ENCODE measurements at regions not wholly inside any gene's neighbourhood (a gene's known extent, or its start where the extent isn't known, plus 50 kb on each side); places are given as distances from the start of the nearest gene placed in this dataset.

DNA sequence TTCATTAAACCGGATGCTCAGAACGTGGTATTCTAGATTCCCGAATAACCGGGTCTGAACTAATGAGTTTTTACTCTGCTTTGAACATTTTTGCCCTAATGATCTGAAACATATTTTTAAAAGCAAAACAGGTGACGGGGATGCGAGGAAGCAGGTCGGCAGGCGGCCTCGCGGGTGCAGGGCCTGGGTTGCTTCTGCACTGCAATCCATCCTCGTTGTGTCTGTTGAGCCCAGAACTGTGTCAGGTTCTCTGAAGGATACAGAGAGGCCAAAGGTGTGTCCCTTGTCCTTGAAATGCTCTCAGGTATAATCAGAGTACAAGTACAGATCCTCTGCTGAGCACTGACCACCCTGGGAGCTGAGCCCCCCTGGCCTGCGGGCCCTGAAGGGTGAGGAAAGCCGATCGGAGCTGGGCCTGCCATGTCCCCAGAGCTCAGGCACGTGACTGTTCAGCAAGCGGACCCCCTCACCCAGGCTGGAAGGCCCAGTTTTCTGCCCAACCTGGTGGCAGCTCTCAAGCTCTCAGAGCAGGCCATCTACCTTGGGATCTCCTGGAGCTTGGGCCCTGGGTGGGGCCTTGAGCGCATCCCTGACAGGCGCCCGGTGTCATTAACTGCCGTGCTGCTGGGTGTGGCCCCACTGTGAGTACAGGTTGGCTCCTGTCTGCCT lies 151.8 kb downstream of the OLFM1 start:
- no peak for DNase-seq

- no peak for DNase-seq
Measured at GRCh38 chr9:135239769-135240141, 152.3 kb downstream of the OLFM1 start.

DNA sequence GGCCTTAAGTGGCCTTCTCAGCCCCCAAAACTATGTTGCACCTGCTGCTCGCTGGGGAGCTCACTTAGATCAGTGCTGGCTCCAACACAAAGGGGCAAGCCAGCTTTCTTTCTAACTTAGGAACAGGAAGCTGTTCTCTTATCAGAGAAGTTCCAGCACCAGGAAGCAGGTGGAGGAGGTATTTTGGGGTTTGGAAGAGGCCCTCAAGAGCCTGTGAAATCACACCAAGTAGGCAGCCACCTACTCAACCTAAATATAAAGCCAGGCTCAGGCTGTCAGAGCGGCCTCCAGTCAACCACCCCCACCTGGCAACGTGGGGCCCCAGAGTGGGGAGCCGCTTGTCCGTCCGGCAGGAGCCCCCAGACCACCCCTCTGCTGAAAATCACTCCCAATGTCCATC lies 152.8 kb downstream of the OLFM1 start:
- DNase-seq, result peak in 15 of 58 donors; percentile 23 to 79 (median 45)

GRCh38 chr9:135240871-135241311 lies 153.4 kb downstream of the OLFM1 start:
- DNase-seq, result peak in 16 of 58 donors; percentile 13 to 73 (median 47)

DNA sequence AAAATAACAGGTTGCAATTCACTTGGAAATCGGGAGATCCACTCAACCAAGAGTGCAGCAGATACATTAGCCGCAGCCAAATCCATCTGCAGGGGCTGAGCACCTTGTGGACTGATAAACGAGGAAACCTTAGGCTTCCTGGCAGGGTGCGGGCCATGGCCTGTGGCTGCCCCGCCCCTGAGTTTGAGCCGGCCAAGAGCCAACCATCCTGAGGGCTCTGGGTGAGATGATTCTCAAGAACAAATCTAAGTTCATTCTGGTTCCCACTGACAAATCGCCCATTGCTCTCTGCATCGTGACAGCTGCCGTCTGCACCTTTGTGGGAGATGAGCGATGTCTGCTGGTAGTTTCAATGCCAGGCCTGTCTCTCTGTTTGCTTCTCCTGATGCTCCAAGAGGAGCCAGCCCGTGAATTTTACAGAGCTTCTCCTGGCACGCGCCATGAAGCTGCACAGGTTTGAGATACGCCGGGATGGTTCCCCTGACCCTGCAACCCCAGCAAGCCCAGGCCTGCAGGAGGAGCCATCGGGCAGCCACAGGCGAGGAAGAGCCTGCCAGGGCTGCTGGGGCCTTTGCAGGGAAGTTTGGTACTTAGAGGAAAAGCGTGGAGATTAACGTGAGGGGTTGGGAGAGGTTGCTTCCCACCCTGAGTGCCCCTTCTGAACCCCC lies 154.0 kb downstream of the OLFM1 start:
- peak in 6 of 58 donors; percentile 19 to 50 (median 46) for DNase-seq

- no peak for DNase-seq
Measured at GRCh38 chr9:135242049-135242396, 154.6 kb downstream of the OLFM1 start.

DNA sequence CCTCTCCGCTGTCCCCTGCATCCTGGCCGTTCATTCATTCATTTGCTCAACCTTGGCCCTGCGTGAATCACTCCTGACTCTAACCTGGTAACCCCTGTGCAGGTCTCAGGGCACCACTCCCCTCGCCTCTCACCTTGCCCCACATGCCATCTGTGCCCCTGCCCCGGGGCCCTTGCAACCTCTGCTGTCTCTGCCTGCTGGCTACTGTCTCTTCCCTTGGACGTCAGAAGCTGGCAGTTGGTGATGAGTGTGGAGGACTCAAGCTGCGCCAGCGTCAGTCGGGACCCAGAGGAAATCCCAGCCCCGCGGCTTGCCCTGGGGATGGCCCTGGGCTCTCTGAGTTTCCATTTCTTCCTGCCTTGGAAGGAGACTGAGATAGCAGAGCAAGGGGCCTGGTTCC lies 154.9 kb downstream of the OLFM1 start:
- DNase-seq, result no peak

- DNase-seq, result no peak
Measured at GRCh38 chr9:135243201-135244190, 156.0 kb downstream of the OLFM1 start.

GRCh38 chr9:135244271-135245221 lies 157.1 kb downstream of the OLFM1 start:
- peak in 1 of 58 donors; percentile 21 for DNase-seq

- DNase-seq, result no peak
Measured at GRCh38 chr9:135245482-135246247, 158.2 kb downstream of the OLFM1 start.

- DNase-seq, result peak in 1 of 58 donors; percentile 14
Measured at GRCh38 chr9:135246248-135247205, 159.1 kb downstream of the OLFM1 start.

DNA sequence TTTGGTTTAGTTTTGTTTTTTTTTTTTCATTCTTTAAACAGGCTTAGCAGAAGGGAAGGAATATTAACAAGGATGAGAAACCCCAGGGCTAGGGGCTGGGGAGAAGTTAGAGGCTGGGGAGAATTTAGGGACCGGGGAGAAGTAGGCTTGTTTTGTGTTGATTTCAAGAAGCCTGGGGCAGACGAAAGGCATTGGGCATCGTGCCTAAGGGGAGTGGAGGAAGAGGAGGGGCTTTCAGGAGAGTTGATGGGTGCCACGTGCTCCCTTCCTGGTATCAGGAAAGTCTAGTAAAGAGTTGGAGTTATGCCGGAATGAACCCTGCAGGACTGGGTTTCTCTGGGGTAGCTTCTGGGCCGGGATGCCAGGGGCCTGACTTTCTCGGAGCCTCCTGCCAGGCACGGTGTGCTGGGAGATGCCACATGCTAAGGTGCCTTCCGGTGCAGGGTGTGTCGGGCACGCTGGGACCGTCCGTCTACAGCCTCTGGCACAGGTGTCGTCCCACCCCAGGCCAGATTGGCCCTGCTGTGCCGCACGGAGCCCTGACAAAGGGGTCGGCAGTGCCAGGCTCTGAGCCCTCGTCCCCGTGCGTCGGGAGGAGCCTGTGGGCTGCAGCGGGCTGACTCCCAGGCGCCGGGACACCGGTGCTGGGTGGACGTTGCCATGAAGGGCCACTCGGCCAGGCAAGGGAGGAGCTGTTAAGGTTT lies 159.9 kb downstream of the OLFM1 start:
- DNase-seq, result no peak

GRCh38 chr9:135248111-135248510 lies 160.6 kb downstream of the OLFM1 start:
- no peak for DNase-seq

- DNase-seq, result no peak
Measured at GRCh38 chr9:135248721-135249120, 161.3 kb downstream of the OLFM1 start.

- no peak for DNase-seq
Measured at GRCh38 chr9:135249191-135249590, 161.7 kb downstream of the OLFM1 start.

DNA sequence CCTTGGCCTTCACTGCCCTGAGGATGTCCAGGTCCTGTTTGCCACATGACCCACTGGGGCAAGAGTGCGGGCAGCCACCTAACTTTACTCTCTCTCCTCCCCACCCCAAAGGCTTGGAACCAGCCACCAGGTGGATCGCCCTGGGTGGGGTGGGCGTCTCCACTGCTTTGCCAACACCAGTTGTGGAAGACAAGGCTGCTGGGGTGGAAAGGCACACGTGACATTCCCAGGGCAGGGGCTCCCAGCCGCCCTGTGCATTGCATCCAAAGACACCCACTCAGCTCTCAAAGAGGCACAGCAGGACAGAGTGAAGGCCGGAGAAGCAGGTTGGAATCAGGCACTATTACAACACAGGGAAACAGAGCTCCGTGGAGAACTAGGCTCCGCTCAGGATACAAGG lies 162.2 kb downstream of the OLFM1 start:
- DNase-seq, result no peak

GRCh38 chr9:135251331-135251761 lies 163.9 kb downstream of the OLFM1 start:
- no peak for DNase-seq
